HFF-Myc (cell line): ENCODE measurements at regions not wholly inside any gene's neighbourhood (a gene's known extent, or its start where the extent isn't known, plus 50 kb on each side); places are given as distances from the start of the nearest gene placed in this dataset.

Experiments
- DNase-seq: peaks from one replicate; pipeline ENCODE4 v3.0.0-alpha.2; 2011; ENCODE audit warnings: low read depth; ENCODE audit errors: extremely low read depth
- H3K4me3 ChIP-seq: replicated peaks from 2 replicates; pipeline ENCODE4 v1.5.1; 2011; ENCODE audit warnings: low read depth, mild to moderate bottlenecking, control low read depth, low read length
- CTCF ChIP-seq: IDR thresholded peaks from 2 replicates; pipeline ENCODE4 v1.5.1; 2012; ENCODE audit warnings: mild to moderate bottlenecking, low read depth, low read length, control low read depth; ENCODE audit errors: missing control alignments

- TF ChIP-seq CTCF = no peak
- peak; percentile 48 for DNase-seq
These were observed 308.4 kb downstream of the NDUFA10 start for GRCh38 chr2:239716536-239717318.

GRCh38 chr2:239716009-239716408, 309.1 kb downstream of the NDUFA10 start:
- H3K4me3 ChIP-seq = no peak overlapping the region
- no peak for DNase-seq
- no peak for TF ChIP-seq CTCF

More at GRCh38 chr2:239716536-239717318, 308.4 kb downstream of the NDUFA10 start:
- H3K4me3 ChIP-seq = no peak overlapping the region

GRCh38 chr2:239715606-239716005, 309.5 kb downstream of the NDUFA10 start:
- H3K4me3 ChIP-seq = no peak overlapping the region
- no peak for DNase-seq
- no peak for TF ChIP-seq CTCF

- DNase-seq = no peak
- TF ChIP-seq CTCF = no peak
- H3K4me3 ChIP-seq = no peak overlapping the region
These were observed 309.9 kb downstream of the NDUFA10 start for GRCh38 chr2:239715202-239715601.

GRCh38 chr2:239714116-239714515, 311.0 kb downstream of the NDUFA10 start:
- no peak for DNase-seq
- TF ChIP-seq CTCF = no peak
- no peak overlapping the region for H3K4me3 ChIP-seq

GRCh38 chr2:239712755-239713154, 311.9 kb upstream of the HDAC4 start:
- no peak for TF ChIP-seq CTCF
- no peak for DNase-seq
- no peak overlapping the region for H3K4me3 ChIP-seq

- no peak for TF ChIP-seq CTCF
- DNase-seq = no peak
- H3K4me3 ChIP-seq = no peak overlapping the region
These were observed 311.2 kb upstream of the HDAC4 start for GRCh38 chr2:239711911-239712570.
